RPMI7951 (cell line): ENCODE measurements at regions not wholly inside any gene's neighbourhood (a gene's known extent, or its start where the extent isn't known, plus 50 kb on each side); places are given as distances from the start of the nearest gene placed in this dataset.
A peak's percentile ranks its signal among the peaks of the same experiment; 100 is the strongest.
"Not testable (repeated sequence)": the region's sequence is repeated elsewhere in the genome, so short reads cannot be mapped to it uniquely, and the experiment has no call there.

Source experiments
- DNase-seq: peaks from one replicate; pipeline ENCODE4 v3.0.0-alpha.2; 2012; ENCODE audit warnings: low read depth

GRCh38 chr1:81221564-81221963 is 579.2 kb upstream of the ADGRL2 start:
- DNase-seq = no peak

GRCh38 chr1:81220614-81221071 is 580.1 kb upstream of the ADGRL2 start:
- no peak for DNase-seq

GRCh38 chr1:81217058-81217457 is 583.7 kb upstream of the ADGRL2 start:
- DNase-seq = no peak

GRCh38 chr1:81213279-81213678 is 587.5 kb upstream of the ADGRL2 start:
- DNase-seq = no peak

- no peak for DNase-seq
These were observed 591.3 kb upstream of the ADGRL2 start for GRCh38 chr1:81209461-81209860.

- no peak for DNase-seq
These were observed 592.3 kb upstream of the ADGRL2 start for GRCh38 chr1:81208441-81208840.

- no peak for DNase-seq
These were observed 594.8 kb upstream of the ADGRL2 start for GRCh38 chr1:81205956-81206355.

- no peak for DNase-seq
These were observed 599.0 kb upstream of the ADGRL2 start for GRCh38 chr1:81201779-81202178.

- no peak for DNase-seq
These were observed 603.1 kb upstream of the ADGRL2 start for GRCh38 chr1:81197591-81197990.

GRCh38 chr1:81192647-81193642 is 607.8 kb upstream of the ADGRL2 start:
- no peak for DNase-seq

- no peak for DNase-seq
These were observed 610.7 kb upstream of the ADGRL2 start for GRCh38 chr1:81190003-81190402.

GRCh38 chr1:81187635-81188034 is 613.1 kb upstream of the ADGRL2 start:
- DNase-seq = no peak

GRCh38 chr1:81186261-81186660 is 614.5 kb upstream of the ADGRL2 start:
- no peak for DNase-seq

GRCh38 chr1:81183553-81183952 is 617.2 kb upstream of the ADGRL2 start:
- DNase-seq = no peak

GRCh38 chr1:81183051-81183450 is 617.7 kb upstream of the ADGRL2 start:
- no peak for DNase-seq

GRCh38 chr1:81179242-81179641 is 621.5 kb upstream of the ADGRL2 start:
- DNase-seq = no peak

- DNase-seq = not testable (repeated sequence)
These were observed 622.2 kb upstream of the ADGRL2 start for GRCh38 chr1:81178431-81179093.

GRCh38 chr1:81174811-81175476 is 625.8 kb upstream of the ADGRL2 start:
- DNase-seq = peak; percentile 5

- no peak for DNase-seq
These were observed 626.7 kb upstream of the ADGRL2 start for GRCh38 chr1:81174052-81174451.

- no peak for DNase-seq
These were observed 628.3 kb upstream of the ADGRL2 start for GRCh38 chr1:81172483-81172882.

- no peak for DNase-seq
These were observed 630.0 kb upstream of the ADGRL2 start for GRCh38 chr1:81170721-81171120.

GRCh38 chr1:81165963-81166362 is 634.8 kb upstream of the ADGRL2 start:
- no peak for DNase-seq
